Sigmoid colon (tissue), 6 donors: ENCODE measurements at regions not wholly inside any gene's neighbourhood (a gene's known extent, or its start where the extent isn't known, plus 50 kb on each side); places are given as distances from the start of the nearest gene placed in this dataset.

Experiments used
- DNase-seq: peaks from one replicate; pipeline ENCODE4 v3.0.0-alpha.2; 2019
- H3K27ac ChIP-seq, 4 donors: fragments of 200-600 bp; sonication (generic); one replicate each; pipeline ENCODE4 v1.5.1; 2016 to 2019; ENCODE audit warnings: mild to moderate bottlenecking in 1 of 4
- H3K27me3 ChIP-seq, 3 donors: fragments of 200-600 bp; sonication (generic); one replicate each; pipeline ENCODE4 v1.5.1; 2019; ENCODE audit warnings: mild to moderate bottlenecking in 1 of 3
- H3K36me3 ChIP-seq, 4 donors: fragments of 200-600 bp; sonication (generic); one replicate each; pipeline ENCODE4 v1.5.1; 2016 to 2019
- H3K4me1 ChIP-seq, 4 donors: fragments of 200-600 bp; sonication (generic); one replicate each; pipeline ENCODE4 v1.5.1; 2017 to 2019
- H3K4me3 ChIP-seq, 4 donors: fragments of 200-600 bp; sonication (generic); one replicate each; pipeline ENCODE4 v1.5.1; 2017 to 2019; ENCODE audit warnings: mild to moderate bottlenecking in 2 of 4, moderate library complexity in 1 of 4
- H3K9me3 ChIP-seq, 4 donors: fragments of 200-600 bp in 3 of 4; sonication (generic) in 3 of 4; one replicate each; pipeline versions ENCODE4 v1.5.1 to v1.6.1; 2013 to 2019
- EP300 ChIP-seq, 4 donors: sonication (generic); formaldehyde crosslinking; IDR thresholded peaks; one replicate each; pipeline ENCODE4 v1.6.1; 2017; ENCODE audit warnings: antibody characterized with exemption in 4 of 4
- POLR2A ChIP-seq, 2 donors: fragments of 450-650 bp; IDR thresholded peaks; one replicate each; pipeline ENCODE4 v1.6.1; 2016; ENCODE audit warnings: antibody characterized with exemption in 2 of 2, mild to moderate bottlenecking in 2 of 2, moderate library complexity in 2 of 2
- POLR2AphosphoS5 ChIP-seq, 4 donors: sonication (generic); formaldehyde crosslinking; IDR thresholded peaks; one replicate each; pipeline ENCODE4 v1.6.1; 2017; ENCODE audit warnings: antibody characterized with exemption in 4 of 4
- WGBS, 2 donors: extraction: QIAGEN DNeasy Blood & Tissue Kit; methylation state at CpG; one replicate each; pipeline ENCODE4 v1.1.7; 2013; 5-methylcytosine and 5-hydroxymethylcytosine counted together
- intact Hi-C: fragments of 100-400 bp; cut with DNase I; formaldehyde crosslinking; loops from one replicate; pipeline ENCODE4 v1.15.1; 2023
- TF ChIP-seq, protein P1 (sequence below), 4 experiments: fragments of 450-650 bp in 3 of 4; fragments of 200-600 bp in 1 of 4; IDR thresholded peaks; one replicate each; pipeline ENCODE4 v1.5.1; 2016 to 2019; ENCODE audit warnings: antibody characterized with exemption in 4 of 4, mild to moderate bottlenecking in 3 of 4, moderate library complexity in 2 of 4
- donor health status: healthy with polysubstance abuse.
- donor health status: healthy.

DNA sequence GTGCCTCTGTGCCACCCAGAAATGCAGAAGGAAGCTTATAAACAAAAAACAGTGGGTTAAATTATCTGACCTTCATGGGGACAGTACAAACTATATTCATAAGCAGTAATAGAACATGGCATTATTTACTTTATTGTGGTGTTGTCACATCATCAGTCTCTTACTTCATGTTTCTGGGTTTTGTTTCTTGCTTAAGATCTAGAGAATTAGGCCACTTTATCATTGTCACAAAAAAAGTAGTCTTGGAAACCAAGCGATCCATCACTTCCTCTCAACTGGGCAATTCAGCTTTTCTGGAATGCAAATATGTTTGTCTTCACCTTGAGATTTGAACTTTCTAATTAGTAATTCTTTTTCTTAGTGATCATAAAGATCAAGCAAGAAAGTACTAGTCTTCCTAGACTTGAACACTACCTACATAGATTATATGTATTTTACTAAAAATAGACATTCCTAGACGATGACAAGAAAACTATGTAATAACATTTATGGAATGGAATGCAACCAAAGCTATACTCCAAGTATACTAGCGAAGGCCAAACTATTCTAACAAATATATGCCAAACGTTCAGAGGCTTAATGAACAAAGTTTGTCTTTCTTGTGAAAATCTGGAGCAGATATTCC lies 363.4 kb downstream of the DAD1 start:
- no peak overlapping the region for H3K27ac ChIP-seq
- H3K27me3 ChIP-seq = no peaks in the 10 kb centered on the region
- no peaks in the 10 kb centered on the region for H3K9me3 ChIP-seq
- no peak for DNase-seq
- H3K4me1 ChIP-seq = peaks cover 0 to 11% (median 2%) of the 10 kb centered on the region in 4 donors
- no peak overlapping the region for H3K4me3 ChIP-seq
- H3K36me3 ChIP-seq = no peaks in the 10 kb centered on the region
- 75 to 83% methylated on average over 4 of the region's 4 CpGs for WGBS, 2 donors
- intact Hi-C loops = no loop called here
- TF ChIP-seq POLR2AphosphoS5 (IDR thresholded peaks at IDR 0.05) (no peak), POLR2A (IDR thresholded peaks at IDR 0.05) (no peak), EP300 (IDR thresholded peaks at IDR 0.05) (no peak)
- TF ChIP-seq, protein P1, sequence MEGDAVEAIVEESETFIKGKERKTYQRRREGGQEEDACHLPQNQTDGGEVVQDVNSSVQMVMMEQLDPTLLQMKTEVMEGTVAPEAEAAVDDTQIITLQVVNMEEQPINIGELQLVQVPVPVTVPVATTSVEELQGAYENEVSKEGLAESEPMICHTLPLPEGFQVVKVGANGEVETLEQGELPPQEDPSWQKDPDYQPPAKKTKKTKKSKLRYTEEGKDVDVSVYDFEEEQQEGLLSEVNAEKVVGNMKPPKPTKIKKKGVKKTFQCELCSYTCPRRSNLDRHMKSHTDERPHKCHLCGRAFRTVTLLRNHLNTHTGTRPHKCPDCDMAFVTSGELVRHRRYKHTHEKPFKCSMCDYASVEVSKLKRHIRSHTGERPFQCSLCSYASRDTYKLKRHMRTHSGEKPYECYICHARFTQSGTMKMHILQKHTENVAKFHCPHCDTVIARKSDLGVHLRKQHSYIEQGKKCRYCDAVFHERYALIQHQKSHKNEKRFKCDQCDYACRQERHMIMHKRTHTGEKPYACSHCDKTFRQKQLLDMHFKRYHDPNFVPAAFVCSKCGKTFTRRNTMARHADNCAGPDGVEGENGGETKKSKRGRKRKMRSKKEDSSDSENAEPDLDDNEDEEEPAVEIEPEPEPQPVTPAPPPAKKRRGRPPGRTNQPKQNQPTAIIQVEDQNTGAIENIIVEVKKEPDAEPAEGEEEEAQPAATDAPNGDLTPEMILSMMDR (IDR thresholded peaks at IDR 0.05) = no peak

GRCh38 chr14:22221508-22221907 lies 367.5 kb downstream of the DAD1 start:
- no peak for DNase-seq
- H3K4me1 ChIP-seq = peaks cover 0 to 11% (median 2%) of the 10 kb centered on the region in 4 donors
- intact Hi-C loops = no loop called here
- TF ChIP-seq POLR2AphosphoS5 (IDR thresholded peaks at IDR 0.05) (no peak), EP300 (IDR thresholded peaks at IDR 0.05) (no peak)
- no peaks in the 10 kb centered on the region for H3K36me3 ChIP-seq
- no peaks in the 10 kb centered on the region for H3K27me3 ChIP-seq
- H3K4me3 ChIP-seq = no peak overlapping the region
- WGBS, 2 donors = 29 to 43% methylated on average over 3 of the region's 3 CpGs
- H3K27ac ChIP-seq = no peak overlapping the region
- H3K9me3 ChIP-seq = no peaks in the 10 kb centered on the region

- TF ChIP-seq, protein P1 (IDR thresholded peaks at IDR 0.05) = no peak
- TF ChIP-seq POLR2AphosphoS5 (IDR thresholded peaks at IDR 0.05) (no peak), POLR2A (IDR thresholded peaks at IDR 0.05) (no peak), EP300 (IDR thresholded peaks at IDR 0.05) (no peak)
- H3K4me1 ChIP-seq = peaks cover 0 to 2% (median 1%) of the 10 kb centered on the region in 4 donors
- no peak overlapping the region for H3K27ac ChIP-seq
- no peaks in the 10 kb centered on the region for H3K36me3 ChIP-seq
- DNase-seq = no peak
- intact Hi-C loops = no loop called here
- no peaks in the 10 kb centered on the region for H3K27me3 ChIP-seq
- H3K9me3 ChIP-seq = no peaks in the 10 kb centered on the region
- H3K4me3 ChIP-seq = no peak overlapping the region
- 14 to 40% methylated on average over 1 of the region's 1 CpG for WGBS, 2 donors
Measured at GRCh38 chr14:22220427-22220826, 368.6 kb downstream of the DAD1 start.

- no peaks in the 10 kb centered on the region for H3K36me3 ChIP-seq
- H3K27me3 ChIP-seq = no peaks in the 10 kb centered on the region
- DNase-seq = no peak
- intact Hi-C loops = no loop called here
- no peak overlapping the region for H3K4me3 ChIP-seq
- WGBS, 2 donors = 76 to 95% methylated on average over 3 of the region's 3 CpGs
- H3K4me1 ChIP-seq = no peaks in the 10 kb centered on the region
- H3K9me3 ChIP-seq = no peaks in the 10 kb centered on the region
- no peak overlapping the region for H3K27ac ChIP-seq
- TF ChIP-seq POLR2A (IDR thresholded peaks at IDR 0.05) (no peak), EP300 (IDR thresholded peaks at IDR 0.05) (no peak), POLR2AphosphoS5 (IDR thresholded peaks at IDR 0.05) (no peak)
- TF ChIP-seq, protein P1 (IDR thresholded peaks at IDR 0.05) = no peak
Measured at GRCh38 chr14:22218728-22219127, 370.3 kb downstream of the DAD1 start.

GRCh38 chr14:22213120-22213519 lies 375.9 kb downstream of the DAD1 start:
- no peak overlapping the region for H3K27ac ChIP-seq
- no peaks in the 10 kb centered on the region for H3K36me3 ChIP-seq
- 77% methylated on average over 3 of the region's 3 CpGs for WGBS, 2 donors
- H3K27me3 ChIP-seq = no peaks in the 10 kb centered on the region
- TF ChIP-seq EP300 (IDR thresholded peaks at IDR 0.05) (no peak), POLR2AphosphoS5 (IDR thresholded peaks at IDR 0.05) (no peak), POLR2A (IDR thresholded peaks at IDR 0.05) (no peak)
- TF ChIP-seq, protein P1 (IDR thresholded peaks at IDR 0.05) = no peak
- H3K9me3 ChIP-seq = no peaks in the 10 kb centered on the region
- intact Hi-C loops = no loop called here
- no peak for DNase-seq
- H3K4me1 ChIP-seq = no peaks in the 10 kb centered on the region
- no peak overlapping the region for H3K4me3 ChIP-seq
